GM19035 (cell line): ENCODE measurements at regions not wholly inside any gene's neighbourhood (a gene's known extent, or its start where the extent isn't known, plus 50 kb on each side); places are given as distances from the start of the nearest gene placed in this dataset.

Experiments used
- ATAC-seq: cut with Tn5 transposase; IDR thresholded peaks from one replicate; pipeline ENCODE4 v1.9.1; 2021; ENCODE audit not compliant: unreplicated experiment

GRCh38 chr12:63266988-63267387 is 116.0 kb upstream of the AVPR1A start:
- ATAC-seq, result no peak

DNA sequence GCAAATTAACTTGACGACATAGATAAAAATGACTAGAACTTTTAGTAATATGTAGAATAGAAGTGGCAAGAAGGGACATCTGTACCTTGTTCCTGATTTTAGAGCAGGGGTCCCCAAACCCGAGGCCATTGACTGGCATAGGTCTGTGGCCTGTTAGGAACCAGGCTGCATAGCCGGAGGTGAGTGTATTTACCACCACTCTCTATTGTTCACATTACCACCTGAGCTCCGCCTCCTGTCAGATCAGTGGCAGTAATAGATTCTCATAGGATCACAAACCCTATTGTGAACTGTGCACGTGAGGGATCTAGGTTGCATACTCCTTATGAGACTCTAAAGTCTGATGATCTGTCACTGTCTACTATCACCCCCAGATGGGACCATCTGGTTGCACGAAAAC is 113.6 kb upstream of the AVPR1A start:
- no peak for ATAC-seq

GRCh38 chr12:63250486-63250885 is 99.5 kb upstream of the AVPR1A start:
- no peak for ATAC-seq

DNA sequence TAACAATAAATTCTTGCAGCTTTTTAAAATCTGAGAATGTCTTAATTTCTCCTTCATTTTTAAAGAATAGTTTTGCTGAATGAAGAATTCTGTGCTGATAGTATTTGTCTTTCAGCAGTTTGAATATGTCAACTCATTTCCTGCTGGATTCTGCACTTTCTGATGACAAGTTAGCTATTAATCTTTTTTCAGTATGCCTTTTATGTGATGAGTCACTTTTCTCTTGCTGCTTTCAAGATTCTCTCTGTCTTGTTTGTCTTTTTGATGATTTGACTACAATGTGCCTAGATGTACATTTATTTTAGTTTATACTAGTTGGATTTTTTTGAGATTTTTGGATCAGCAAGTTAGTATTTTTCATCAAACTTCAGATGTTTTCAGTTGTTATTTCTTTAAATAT is 87.9 kb upstream of the AVPR1A start:
- no peak for ATAC-seq

DNA sequence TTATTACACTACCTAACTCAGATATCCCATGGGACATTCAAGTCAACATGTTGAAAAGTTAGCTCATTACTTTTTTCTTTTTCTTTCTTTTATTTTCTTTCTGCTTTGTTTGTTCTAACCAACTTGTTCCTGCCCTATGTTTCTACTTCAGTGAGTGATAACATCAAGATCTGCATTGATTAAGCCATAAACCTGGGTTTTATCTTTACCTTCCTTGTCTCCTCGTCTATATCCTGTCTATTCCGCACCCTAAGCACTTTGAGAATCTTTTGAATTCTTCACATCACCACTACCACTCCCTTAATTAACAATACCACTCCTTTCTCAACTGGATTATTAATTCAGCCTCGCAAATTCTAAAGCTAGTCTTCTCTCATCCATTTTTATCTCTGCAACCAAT is 81.9 kb upstream of the AVPR1A start:
- ATAC-seq, result no peak

GRCh38 chr12:63228853-63229252 is 77.9 kb upstream of the AVPR1A start:
- no peak for ATAC-seq

- ATAC-seq, result no peak
These were observed 75.9 kb upstream of the AVPR1A start for GRCh38 chr12:63226792-63227463.

GRCh38 chr12:63224396-63224795 is 73.4 kb upstream of the AVPR1A start:
- no peak for ATAC-seq

GRCh38 chr12:63223128-63223527 is 72.1 kb upstream of the AVPR1A start:
- ATAC-seq, result no peak

DNA sequence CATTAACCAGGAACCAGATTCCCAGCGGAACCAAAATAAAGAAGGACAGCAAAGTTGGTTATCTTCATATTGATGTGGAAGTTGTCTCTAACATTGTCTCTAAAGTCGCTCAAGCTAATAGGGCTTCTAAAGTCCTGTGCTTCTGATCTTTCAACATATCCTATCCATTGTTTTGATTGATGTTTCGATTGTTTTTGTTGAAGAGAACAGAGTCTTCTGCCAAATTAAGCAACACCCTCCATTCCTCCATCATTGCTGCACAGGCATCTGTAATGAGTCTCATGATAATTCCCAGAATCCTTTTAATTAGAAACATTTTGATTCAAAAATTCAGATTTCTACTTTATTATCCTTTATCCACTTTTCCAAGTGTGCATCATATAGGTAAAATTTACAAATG is 71.6 kb upstream of the AVPR1A start:
- ATAC-seq, result no peak

DNA sequence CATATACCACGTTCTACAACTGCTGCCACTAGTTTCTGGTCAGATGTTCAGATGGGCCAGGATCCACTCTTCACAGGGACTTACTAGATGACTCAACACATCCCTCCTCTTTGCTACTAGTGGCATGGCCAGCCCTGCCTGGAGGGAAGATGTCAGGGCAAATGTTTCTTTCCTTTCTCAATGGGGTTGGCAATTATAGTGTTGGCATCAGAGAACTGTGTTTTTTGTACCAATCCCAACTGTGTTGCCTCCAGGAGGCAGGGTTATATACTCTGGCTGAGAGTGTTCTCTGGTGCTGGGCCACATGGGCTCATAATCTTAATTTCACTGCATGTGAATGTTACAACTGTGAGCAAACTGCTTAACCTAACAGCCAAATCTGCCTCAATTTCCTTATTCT is 69.9 kb upstream of the AVPR1A start:
- no peak for ATAC-seq

DNA sequence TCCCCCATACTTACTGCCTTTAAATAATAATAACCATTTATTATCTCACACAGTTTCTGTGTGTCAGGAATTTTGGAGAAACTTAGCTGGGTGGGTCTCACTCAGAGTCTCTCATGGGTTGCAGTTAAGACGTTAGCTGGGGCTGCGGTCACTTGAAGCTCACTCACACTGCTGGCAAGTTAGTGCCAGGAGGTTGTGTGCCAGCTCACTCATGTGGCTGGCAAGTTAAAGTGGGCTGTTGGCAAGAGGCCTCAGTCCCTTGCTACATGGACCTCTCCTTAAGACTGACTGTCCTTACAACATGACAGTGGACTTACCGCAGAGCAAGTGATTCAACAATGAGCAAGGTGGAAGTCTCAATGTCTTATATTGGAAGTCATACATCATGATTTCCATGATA is 61.3 kb upstream of the AVPR1A start:
- ATAC-seq, result no peak

GRCh38 chr12:63208956-63209355 is 58.0 kb upstream of the AVPR1A start:
- no peak for ATAC-seq

DNA sequence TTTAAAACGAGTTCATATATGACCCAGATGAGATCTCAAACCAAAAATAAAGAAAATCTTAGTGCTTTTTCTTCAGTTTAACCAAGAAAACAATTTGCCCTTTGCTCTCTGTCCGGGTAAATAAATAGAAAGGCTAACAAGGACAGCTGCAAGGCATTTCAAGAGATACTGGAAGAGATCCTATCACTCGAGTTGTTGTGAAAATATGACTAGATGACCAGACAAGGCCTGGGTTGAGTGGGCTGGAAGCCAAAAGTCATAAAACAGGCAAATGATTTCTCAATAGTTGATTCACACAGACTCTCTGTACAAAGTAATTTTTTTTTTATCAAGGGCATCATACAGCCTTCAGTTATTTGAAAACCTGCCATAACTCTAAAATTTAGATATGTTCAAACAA is 55.9 kb upstream of the AVPR1A start:
- ATAC-seq, result no peak

DNA sequence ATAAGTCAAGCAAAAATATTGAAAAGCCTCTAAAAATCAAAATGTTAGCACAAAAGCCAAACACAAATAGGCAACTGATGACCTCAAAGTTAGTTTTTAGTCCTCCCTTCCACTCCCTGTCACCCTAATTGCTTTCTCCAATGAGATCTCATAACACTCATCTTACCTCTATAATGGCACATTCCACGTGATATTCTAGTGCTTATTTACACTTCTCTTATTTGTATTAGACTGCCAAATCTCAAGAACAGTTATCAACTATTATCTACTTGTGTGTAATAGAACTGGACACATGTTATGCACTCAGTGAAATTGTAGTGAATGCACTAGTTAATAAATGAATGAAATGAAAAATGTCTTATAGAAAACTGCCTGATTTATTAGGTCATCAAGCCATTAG is 55.5 kb upstream of the AVPR1A start:
- no peak for ATAC-seq
